HG02759 (cell line): ENCODE measurements at regions not wholly inside any gene's neighbourhood (a gene's known extent, or its start where the extent isn't known, plus 50 kb on each side); places are given as distances from the start of the nearest gene placed in this dataset.

ENCODE experiments used
- ATAC-seq: cut with Tn5 transposase; IDR thresholded peaks from one replicate; pipeline ENCODE4 v1.9.1; 2021; ENCODE audit warnings: mild to moderate bottlenecking, moderate library complexity; ENCODE audit not compliant: unreplicated experiment

DNA sequence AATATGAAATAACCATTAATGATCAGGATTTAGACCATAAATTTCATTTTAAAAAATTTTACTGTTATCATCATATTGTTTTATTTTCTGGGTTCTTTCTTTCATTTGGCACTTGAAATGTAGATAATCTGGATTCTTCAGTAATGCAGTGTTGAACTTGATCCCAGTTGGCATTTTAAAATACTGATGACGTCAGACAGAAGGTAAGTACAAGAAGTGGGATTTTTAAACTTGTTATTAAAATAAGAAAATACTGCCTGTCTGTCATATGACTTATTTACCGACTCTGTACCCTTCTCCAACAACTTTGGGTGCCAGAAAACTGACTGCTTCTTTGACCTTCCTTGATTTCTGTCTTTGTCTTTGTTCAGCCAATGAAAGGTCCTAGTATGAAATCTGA, 415.1 kb upstream of the NEGR1 start:
- ATAC-seq: no peak

DNA sequence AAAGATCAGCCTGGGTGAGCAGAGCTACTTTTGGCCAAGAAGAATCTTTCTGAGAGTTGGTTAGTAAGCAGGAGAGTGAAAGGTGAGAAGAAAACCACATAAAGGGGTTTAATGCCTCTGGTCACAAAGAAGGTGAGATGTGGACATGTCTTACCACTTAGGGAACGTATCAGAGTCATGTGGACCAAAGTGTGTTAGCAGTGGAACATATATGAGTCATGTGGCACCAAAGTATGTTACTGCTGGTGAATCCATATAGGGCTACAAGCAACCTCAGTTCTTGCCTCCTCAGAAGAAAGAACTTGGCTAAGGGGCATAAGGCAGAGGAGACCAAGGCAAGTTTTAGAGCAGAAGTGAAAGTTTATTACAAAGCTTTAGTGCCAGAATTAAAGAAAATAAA, 411.6 kb upstream of the NEGR1 start:
- no peak for ATAC-seq

GRCh38 chr1:72693376-72693775, 411.0 kb upstream of the NEGR1 start:
- ATAC-seq: no peak

DNA sequence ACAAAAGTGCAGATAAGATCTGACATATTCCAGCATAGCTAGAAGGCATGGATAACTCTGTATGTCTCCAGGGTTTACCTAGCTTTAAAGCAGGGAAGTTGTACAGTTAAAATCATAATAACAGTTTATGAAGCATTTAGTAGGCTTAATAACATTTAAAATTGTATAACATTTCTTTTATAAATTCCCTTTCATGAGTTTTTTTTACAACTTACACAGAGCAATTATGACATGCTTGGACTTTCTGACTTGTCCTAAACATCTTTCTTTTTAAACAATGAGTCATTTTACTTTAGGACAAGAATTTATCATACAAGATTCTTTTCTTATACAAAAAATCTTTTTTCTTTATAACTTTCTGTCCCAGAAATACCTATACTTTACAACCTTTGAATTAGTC, 408.5 kb upstream of the NEGR1 start:
- no peak for ATAC-seq

GRCh38 chr1:72678683-72679082, 396.3 kb upstream of the NEGR1 start:
- ATAC-seq: no peak

DNA sequence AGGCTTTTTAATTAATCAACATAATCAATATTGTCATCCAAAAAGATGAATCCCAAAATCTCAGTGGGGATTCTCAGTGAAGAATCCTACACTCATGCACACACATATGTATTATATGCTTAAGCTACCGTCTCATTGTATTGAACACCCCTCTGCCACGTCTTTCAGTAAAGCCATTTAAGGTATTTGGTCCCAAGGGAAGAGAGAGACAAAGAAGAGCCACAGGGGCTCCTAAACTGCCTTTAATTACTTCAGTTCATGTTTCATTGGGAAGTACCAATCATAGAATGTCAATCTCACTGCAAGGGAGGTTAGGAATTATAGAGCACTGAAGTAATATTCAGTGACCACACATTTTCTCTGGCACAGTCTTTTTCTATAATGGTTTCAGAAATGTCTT, 388.6 kb upstream of the NEGR1 start:
- no peak for ATAC-seq

DNA sequence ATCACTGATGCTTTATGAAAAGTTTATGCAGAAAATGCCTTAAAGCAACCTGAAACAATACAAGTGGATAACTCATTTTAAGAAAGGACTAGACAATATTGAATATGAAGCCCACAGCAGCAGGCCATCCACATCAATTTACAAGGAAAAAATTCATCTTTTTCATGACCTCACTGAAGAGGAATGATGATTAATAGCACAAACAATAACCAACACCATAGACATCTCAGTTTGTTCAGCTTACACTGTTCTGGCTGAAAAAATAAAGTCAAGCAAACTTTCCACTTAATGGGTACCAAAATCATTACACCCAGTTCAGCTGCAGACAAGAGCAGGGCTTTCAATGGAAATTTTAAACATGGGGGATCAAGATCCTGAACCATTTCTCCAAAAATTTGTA, 380.6 kb upstream of the NEGR1 start:
- ATAC-seq: no peak

GRCh38 chr1:72650843-72651435, 368.6 kb upstream of the NEGR1 start:
- no peak for ATAC-seq

DNA sequence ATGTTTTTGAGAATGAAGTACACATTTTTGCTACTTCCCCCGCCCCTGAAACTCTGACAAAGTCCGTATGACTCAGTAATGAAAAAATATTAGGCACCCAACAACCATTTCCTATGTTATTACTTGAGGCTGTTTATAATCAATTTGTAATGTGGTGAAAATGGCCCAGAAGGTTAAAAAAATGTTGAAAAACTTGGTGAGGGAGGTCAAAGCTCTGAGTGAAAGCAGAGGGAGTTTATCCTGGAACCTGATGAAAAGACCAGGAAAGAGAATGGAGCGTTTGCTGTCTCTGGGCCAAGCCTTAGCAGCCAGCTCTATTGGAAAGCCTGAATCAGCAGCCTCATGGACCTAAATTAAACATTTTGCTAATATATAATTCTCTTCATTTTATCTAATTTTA, 367.7 kb upstream of the NEGR1 start:
- ATAC-seq: no peak

DNA sequence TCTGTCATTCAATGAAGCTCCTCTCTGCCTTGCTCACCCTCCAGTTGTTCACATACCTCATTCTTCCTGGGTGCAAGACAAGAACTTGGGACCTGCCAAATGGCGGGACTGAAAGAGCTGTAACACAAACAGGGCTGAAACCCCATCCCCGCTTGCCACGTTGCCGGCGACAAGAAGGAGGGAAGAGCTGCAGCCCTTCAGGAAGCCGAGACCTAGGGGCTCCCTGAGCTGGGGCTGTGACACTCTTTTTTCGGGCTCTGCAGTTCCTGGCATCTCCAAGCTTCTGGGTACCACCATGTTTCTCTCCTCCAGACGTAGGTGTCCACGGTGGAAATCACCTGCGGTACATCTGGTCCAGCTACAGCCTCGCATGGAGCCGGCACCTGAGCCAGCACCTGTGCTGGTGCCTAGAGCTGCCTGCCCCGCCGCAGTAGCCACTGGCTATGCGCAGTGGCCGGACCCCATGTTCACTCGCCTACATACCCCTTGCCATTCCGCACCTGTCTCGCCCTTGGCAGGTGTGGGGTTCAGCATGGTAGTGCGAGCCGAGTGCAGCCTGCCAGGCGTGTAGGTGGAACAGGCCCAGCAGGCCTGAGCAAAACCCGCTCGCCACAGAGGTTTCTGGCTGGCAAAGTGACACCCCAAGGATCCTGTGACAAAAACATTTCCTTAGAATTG, 367.0 kb upstream of the NEGR1 start:
- no peak for ATAC-seq

- no peak for ATAC-seq
Measured at GRCh38 chr1:72648465-72648864, 366.1 kb upstream of the NEGR1 start.

GRCh38 chr1:72643142-72643541, 360.8 kb upstream of the NEGR1 start:
- no peak for ATAC-seq

DNA sequence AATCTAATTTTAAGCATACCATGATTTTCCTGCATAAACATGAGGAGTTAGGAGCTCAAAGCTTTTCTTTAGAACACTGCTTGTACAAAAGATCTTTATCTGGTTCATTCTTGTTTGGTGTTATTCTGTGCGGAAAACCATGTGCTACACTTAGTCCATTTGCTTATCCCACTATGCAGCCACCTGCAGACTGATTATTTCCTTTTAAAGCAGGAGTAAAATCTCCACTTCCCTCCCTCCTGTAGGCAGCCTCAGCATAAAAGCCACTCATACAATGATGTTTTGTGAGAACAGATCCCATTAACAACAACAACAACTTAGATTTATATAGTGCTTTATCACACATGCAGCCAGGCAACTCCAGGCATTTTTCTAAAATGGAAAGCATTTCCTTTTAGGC, 355.3 kb upstream of the NEGR1 start:
- ATAC-seq: no peak

- no peak for ATAC-seq
Measured at GRCh38 chr1:72636631-72637030, 354.3 kb upstream of the NEGR1 start.

- ATAC-seq: no peak
Measured at GRCh38 chr1:72635719-72636118, 353.4 kb upstream of the NEGR1 start.

DNA sequence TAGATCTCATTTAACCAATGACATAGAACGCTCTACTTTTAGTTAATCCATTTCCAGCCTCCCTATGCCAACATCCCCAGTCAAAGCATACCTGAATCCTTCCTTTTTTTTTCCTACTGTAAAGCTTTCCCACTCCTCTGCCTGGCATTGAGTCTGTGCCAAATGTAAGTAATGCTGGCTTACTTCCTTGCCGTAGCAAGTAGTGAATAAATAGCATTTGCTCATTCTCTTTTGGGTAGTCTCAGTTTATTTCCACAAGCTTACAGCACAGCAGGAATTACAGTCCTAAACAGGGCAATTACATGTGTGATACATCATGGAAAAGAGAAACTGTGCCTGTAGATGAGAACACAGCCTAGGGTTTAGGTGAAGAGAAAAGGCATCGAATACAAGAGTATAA, 352.6 kb upstream of the NEGR1 start:
- ATAC-seq: no peak

DNA sequence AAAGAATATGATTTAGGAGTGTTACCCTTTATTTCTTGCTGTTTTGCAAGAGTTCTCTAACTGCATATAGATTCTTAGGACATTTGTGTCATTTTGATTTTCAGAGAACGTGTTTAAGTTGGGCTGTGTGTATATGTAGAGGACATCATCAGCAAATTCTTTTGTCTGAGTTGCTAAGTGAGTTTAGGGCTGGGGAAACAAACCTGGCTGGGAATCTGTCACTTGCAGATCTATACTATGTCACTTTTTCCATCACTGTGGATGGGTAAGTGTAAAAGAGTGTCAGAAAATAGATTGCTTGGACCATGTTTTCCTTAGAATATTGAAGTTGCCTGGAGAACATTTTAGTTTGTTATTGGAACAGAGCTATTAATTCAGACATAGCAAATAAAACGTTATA, 349.1 kb upstream of the NEGR1 start:
- no peak for ATAC-seq

- ATAC-seq: peak; percentile 91
Measured at GRCh38 chr1:72623299-72623708, 341.0 kb upstream of the NEGR1 start.

DNA sequence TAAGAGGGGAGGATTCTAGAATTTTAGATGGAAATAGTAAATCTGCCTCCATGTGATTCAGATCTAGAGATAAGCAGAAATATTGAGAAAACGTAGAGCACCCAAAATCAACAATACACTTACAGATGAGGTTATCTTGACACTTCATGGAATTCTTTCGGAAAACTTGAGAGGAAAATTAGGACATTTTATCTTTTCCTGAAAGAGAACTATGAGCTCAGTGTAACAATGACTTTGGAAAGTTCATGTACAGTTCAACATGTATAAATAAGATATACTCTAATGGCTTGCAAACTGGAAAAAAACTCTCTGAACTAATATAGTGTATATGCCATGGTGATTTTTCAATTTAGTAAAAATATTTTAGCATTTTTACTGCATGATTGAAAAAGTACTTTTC, 338.1 kb upstream of the NEGR1 start:
- ATAC-seq: no peak

DNA sequence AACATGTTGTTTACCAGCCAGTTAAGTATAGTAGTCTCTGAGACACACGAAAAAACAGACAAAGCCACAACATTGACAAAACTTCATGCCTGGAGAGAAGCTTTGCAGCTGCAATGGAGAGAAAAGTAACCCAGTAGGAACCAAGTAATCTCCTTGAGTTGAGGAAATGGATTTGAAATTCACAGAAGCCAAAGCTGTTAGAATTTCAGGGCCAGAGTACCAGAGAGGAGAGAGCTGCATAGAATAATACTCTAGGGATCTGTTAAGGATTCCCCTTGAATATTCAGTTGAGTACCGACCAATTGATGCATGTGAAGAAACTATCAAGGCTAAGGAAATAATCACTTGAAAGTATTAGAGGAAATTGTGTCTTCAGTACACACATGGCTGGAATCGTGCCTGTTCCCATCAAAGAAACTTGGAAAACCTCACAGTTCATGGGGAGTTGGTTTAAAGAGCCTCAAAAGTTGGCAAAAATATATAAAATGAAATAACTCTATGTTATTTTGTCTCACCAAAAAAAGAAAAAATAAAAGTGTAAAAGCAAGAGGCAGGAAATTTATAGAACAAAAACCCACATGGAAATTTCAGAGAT, 324.0 kb upstream of the NEGR1 start:
- ATAC-seq: no peak

GRCh38 chr1:72601035-72601674, 318.8 kb upstream of the NEGR1 start:
- ATAC-seq: no peak

DNA sequence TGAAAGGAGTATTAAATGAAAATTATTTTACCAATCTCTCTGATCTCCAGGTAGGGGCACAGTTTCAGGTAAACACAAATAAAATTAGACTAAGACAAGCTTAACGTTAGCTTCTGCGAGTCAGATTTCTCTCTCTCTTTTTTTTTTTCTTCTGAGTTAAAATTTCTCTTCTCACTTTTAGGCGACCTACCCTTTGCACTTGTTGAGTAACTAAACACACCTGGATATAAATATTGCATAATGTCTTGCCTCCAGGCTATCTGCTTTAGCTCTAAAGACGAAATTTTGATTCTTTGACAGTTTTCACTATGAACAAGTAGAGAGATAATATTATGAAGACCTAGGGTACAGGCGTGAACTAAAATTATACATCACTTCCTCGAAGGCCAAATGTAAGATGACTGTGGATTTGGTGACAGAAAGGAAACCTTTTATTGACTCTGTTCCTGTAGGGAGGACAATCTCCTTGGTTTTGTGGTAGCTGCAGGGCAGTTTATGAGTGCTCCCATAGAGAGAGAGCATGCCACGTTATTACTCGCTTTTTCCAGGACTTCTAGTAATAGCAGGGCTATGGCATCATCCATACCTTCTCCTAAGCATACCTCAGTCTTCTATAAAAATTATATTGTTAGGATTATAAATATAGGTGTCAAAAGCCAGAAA, 303.8 kb upstream of the NEGR1 start:
- ATAC-seq: no peak
